Activated CD8-positive, alpha-beta memory T cell treated with anti-CD3 and anti-CD28 coated beads for 4 hours (primary cell): ENCODE measurements at regions not wholly inside any gene's neighbourhood (a gene's known extent, or its start where the extent isn't known, plus 50 kb on each side); places are given as distances from the start of the nearest gene placed in this dataset.

Source experiments
- DNase-seq, 2 donors: peaks; one replicate each; pipeline ENCODE4 v3.0.0-alpha.2; 2020; ENCODE audit warnings: low read depth in 2 of 2

DNA sequence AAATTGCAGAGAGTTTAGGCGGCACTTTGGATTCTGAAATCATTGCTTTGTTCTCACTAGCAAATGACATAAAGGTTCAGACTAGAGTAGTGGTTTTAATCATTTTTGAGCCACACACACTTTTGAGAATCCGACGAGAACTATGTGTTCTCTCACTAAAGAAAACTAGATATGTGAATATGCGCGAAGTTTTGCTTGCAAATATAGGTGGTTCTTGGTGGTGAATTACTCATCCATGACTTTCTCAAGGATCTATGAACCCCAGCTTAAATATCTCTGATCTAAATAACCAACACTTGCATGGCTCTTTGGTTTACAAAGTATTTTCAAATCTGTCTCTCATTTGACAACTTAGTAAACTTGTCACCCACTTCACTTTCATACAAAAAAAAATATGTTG, 54.8 kb downstream of the NOG start:
- no peak for DNase-seq

DNA sequence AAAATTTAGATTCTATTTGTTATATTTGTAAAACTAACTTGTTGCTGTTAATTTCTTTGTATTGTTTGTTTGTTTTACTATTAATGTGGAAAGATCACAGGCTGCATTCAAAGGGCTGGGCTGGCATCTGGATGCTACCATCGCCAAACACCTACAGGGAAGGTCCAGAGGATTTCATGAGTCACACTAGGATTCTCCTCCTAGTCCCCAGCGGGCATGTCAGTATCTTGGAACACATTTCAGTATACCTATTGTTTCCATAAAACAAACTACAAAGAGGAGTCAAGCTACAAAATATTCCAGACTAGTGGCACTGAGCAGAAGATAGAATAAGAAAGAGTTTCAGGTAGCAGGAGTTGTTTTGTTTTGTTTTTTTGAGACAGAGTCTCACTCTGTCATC, 55.3 kb downstream of the NOG start:
- DNase-seq, result no peak

- no peak for DNase-seq
These were observed 59.1 kb downstream of the NOG start for GRCh38 chr17:56652628-56653027.

DNA sequence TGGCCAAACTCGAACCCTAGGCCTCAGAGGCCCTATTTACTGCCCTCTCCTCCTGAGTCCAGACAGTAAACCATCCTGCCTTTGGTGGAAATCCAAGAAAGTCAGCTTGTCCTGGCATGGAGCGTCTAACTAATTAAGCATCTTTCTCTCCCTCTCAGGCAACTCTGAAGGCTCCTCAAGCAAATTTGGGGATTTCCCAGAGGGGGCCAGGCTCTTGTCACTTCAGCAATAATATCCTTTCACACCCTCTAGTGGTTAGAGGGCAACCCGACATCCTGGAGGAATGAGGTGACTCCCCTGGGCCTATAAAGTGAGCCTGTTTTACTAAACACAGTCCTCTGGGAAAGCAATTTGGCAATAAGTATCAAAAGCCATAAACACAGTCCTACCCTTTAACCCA, 60.4 kb downstream of the NOG start:
- peak; percentile 7 to 32 for DNase-seq

DNA sequence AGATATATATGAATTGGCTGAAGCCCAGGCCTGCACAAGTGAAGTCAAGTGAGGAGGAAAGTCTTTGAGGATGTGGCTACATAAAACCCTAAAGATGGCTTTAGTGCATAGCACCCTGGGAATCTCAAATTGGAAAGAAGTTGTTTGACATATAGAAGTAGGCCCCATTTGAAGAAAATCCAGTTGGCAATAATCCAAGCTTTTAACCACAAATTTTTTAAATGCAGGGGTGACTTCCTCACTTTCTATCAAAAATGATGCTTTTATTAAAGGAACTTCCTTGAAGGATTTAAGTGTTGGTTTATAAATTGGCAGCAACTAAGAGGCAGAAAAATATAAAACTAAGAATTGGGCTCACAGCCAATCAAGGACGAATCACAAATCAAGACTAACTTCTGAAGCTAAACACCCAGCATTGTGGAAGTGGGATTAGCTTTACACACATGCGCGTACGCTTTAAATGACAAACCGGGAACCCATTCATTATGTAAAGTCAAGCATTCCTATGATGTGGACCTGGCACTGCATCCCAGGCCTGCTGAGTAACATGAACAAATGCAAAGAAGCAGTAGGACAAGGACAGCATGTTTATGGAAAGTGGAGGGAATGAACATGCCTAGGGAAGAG, 63.3 kb downstream of the NOG start:
- DNase-seq, result no peak

GRCh38 chr17:56658648-56659047, 65.1 kb downstream of the NOG start:
- DNase-seq, result no peak

DNA sequence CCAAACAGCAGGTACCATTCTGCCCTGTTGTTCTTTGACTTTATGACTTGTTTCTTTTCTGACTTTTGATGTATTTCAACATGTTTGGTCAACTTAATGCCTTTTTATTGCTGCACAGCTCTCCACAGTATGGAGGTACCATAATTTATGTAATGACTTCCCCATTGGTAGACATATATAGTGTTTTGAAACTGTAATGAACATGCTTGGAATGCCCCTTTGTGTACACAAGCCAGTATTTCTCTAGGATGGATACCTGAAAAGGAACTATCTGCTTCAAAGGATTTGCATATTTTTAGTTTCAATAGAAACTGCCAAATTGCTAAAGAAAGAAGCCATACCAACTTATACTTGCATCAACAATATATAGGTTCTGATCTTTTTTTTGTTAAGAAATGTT, 66.1 kb downstream of the NOG start:
- no peak for DNase-seq

GRCh38 chr17:56661906-56662305, 68.4 kb downstream of the NOG start:
- DNase-seq, result no peak

GRCh38 chr17:56665864-56666263, 72.4 kb downstream of the NOG start:
- no peak for DNase-seq

DNA sequence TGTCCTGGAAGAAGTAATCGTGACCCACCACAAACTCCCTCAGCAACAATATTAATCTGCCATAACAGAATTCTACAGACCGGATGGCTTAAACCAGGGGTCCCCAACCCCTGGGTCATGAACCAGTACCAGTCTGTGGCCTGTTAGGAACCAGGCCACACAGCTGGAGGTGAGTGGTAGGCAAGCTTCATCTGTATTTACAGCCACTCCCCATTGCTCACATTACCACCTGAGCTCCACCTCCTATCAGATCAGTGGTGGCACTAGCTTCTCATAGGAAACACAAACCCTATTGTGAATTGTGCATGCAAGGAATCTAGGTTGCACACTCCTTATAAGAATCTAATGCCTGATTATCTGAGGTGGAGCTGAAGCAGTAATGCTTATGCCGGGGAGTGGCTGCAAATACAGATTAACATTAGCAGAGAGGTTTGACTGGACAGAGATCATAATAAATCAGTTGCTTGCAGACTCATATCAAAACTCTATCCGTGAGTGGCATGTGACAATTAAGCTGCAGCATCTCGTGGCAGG, 74.5 kb downstream of the NOG start:
- DNase-seq, result no peak

DNA sequence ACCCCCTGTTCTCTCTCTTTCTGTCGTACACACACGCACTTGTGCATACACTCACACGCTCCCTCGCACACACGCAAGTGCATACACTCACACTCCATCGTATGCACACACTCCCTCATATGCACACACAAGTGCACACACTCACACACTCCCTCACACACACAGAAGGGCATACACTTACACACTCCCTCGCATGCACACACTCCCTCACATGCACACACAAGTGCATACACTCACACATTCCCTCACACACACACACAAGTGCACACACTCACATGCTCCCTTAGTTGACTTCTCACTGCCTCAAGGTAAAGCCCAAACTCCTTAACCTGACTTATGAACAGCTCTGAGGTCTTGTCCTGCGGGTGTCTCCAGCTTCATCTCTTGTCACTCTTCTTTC, 78.7 kb downstream of the NOG start:
- DNase-seq, result no peak

DNA sequence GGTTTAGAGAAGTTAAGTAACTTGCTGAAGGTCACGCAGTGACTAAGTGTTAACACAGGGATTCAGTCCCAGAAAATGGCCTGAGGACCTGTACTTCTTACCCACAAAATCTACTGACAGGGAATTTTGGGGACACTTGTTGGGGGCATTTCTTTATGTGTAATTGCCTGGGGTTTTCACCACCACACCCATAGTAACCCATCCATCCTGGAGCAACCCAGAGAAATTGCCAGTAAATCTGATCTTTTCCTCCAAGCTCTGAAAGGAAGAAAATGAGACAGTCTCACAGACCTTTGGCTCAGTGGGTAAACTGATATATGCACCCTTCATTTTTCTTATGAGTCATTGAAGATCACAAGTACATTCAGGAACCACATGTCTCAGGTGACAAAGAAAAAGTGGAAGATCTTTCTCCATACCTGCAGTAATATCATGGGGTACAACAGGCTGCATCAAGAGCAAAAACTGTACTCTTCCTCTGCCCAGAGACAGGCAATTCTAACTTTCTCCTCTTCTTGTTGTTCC, 81.0 kb downstream of the NOG start:
- no peak for DNase-seq

- no peak for DNase-seq
These were observed 82.6 kb downstream of the NOG start for GRCh38 chr17:56675876-56676660.

DNA sequence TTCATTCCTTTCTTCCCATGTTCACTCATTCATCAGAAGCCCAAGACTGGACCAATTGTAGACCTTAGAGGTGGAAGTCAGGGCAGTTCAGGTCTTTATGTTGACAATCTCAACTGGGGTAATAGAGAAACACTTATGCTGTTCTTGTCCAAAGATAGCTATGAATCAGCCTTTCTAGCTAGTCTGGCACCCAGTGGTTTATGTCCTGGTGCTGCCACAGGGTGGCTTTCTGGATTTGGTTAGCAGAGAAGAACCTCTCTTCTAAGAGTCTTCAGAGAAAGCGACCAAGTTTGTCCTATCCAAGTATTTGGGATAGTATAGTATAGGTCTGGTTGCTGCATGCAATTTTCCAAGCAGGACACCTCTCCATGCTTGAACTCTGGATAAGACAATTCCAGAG, 83.3 kb downstream of the NOG start:
- DNase-seq, result no peak

GRCh38 chr17:56678249-56679114, 85.0 kb downstream of the NOG start:
- DNase-seq, result no peak

DNA sequence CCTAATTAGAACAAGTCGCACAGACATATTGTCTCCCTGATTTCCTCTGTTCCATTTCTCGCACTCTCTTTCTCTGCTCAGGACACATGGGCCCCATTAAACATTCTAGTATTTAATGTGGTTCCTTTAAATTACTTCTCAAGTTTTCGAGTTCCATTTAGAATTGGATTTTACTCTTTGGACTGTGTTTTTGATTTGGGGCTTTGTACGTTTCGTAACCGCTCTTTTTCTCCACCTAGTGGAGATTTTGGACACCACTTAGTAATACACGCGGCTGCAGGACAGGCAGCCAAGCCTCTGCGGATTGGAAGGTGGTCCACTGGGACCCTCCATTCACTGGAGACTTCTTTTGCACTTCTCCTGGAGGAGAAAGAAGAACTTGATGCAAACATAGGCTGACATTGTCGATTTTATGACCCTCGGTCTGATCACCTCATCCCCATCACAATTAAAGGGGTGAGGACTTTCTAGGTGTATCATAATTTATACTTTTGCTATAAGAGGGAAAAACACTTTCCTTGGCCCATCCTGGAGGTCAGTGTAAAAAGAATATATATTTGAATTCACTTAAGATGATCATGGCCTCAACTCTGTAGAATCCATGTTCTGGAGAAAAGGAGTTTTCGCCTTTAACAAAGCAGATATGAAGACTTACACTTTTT, 85.7 kb downstream of the NOG start:
- DNase-seq, result no peak

DNA sequence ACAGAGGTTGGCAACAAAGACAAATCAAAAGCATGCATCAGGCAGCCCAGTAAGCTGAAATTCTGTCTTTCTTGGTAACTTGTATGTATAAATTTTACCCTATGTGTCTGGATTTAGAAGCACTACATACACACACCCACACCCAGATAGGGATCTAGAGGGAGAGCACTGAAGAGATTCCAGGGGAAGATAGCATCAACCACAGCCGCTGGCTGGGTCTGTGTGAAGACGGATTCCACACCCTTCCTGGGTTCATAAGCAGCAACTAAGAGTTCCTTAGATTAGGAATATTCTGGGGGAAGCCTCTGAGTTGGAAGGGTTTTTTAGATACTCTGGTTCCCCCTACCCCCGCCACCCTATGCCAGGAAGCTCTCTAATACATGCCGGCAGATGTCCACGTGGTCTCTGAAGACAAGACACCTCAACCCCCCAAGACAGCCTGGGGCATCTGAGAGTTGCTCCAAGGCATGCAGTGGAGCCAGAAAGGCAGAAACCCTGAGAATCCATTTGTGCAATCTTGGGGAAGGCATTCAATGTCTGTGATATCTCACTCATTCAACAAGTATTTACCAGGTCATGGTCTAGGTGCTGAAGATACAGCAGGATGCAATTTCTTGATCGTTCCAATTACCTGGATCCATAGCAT, 86.4 kb downstream of the NOG start:
- DNase-seq, result no peak

DNA sequence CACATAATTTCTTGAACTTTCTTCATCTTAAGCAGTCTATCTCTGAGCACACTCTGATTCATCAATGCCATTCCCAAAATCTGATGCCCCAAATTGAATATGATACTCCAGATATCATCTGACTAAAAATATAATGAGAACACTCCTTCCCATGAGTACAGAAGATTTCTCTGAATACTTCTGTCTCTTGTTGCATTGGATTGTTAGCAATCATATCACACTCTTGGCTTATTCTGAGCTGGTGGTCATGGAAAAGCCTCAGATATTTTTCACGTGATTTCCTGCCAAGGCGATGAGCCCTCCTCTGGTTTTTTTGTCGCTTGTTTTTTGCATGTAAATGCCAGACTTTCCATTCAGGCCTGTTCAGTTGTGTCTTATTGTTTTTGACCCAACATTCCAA, 87.2 kb downstream of the NOG start:
- DNase-seq, result no peak

- no peak for DNase-seq
These were observed 88.2 kb downstream of the NOG start for GRCh38 chr17:56681561-56682266.

- no peak for DNase-seq
These were observed 94.7 kb downstream of the NOG start for GRCh38 chr17:56688151-56688550.
